Ascending aorta (tissue), 2 donors: ENCODE measurements at regions not wholly inside any gene's neighbourhood (a gene's known extent, or its start where the extent isn't known, plus 50 kb on each side); places are given as distances from the start of the nearest gene placed in this dataset.
"Not testable (repeated sequence)": the region's sequence is repeated elsewhere in the genome, so short reads cannot be mapped to it uniquely, and the experiment has no call there.

ENCODE experiments used
- DNase-seq, 2 donors: peaks; one replicate each; pipeline ENCODE4 v3.0.0-alpha.2; 2019; ENCODE audit warnings: low spot score in 2 of 2
- H3K27ac ChIP-seq, 2 donors: fragments of 200-600 bp; sonication (generic); one replicate each; pipeline ENCODE4 v1.5.1; 2016 to 2017; ENCODE audit warnings: mild to moderate bottlenecking in 1 of 2
- H3K27me3 ChIP-seq: fragments of 200-600 bp; sonication (generic); one replicate; pipeline ENCODE4 v1.5.1; 2017
- H3K36me3 ChIP-seq, 2 donors: fragments of 200-600 bp; sonication (generic); one replicate each; pipeline ENCODE4 v1.5.1; 2016
- H3K4me1 ChIP-seq, 2 donors: fragments of 200-600 bp; sonication (generic); one replicate each; pipeline ENCODE4 v1.5.1; 2016 to 2017; ENCODE audit warnings: mild to moderate bottlenecking in 1 of 2
- H3K4me3 ChIP-seq, 2 donors: fragments of 200-600 bp; sonication (generic); one replicate each; pipeline ENCODE4 v1.5.1; 2016 to 2017; ENCODE audit warnings: mild to moderate bottlenecking in 1 of 2
- H3K9me3 ChIP-seq, 2 donors: fragments of 200-600 bp; sonication (generic); one replicate each; pipeline ENCODE4 v1.5.1; 2016
- CTCF ChIP-seq, 3 experiments: fragments of 200-600 bp in 2 of 3; fragments of 450-650 bp in 1 of 3; sonication (generic) in 2 of 3; IDR thresholded peaks; one replicate each; pipeline ENCODE4 v1.5.1; 2016 to 2019; ENCODE audit warnings: antibody characterized with exemption in 3 of 3, mild to moderate bottlenecking in 1 of 3, moderate library complexity in 1 of 3
- intact Hi-C: fragments of 100-400 bp; cut with DNase I; formaldehyde crosslinking; loops from one replicate; pipeline ENCODE4 v1.15.1; 2023

- H3K9me3 ChIP-seq: peaks cover 0 to 3% of the 10 kb centered on the region in 2 donors
- H3K27me3 ChIP-seq: no peaks in the 10 kb centered on the region
- no peak for DNase-seq
- H3K4me3 ChIP-seq: no peak overlapping the region
- H3K4me1 ChIP-seq: no peaks in the 10 kb centered on the region
- no peak for TF ChIP-seq CTCF (IDR thresholded peaks at IDR 0.05)
- intact Hi-C loops: no loop called here
- no peak overlapping the region for H3K27ac ChIP-seq
- no peaks in the 10 kb centered on the region for H3K36me3 ChIP-seq
These were observed 498.8 kb upstream of the ZNF608 start for GRCh38 chr5:125245216-125245615.

GRCh38 chr5:125249400-125249799 lies 503.0 kb upstream of the ZNF608 start:
- Histone ChIP-seq H3K4me1 (no peaks in the 10 kb centered on the region), H3K36me3 (no peaks in the 10 kb centered on the region), H3K4me3 (no peak overlapping the region), H3K27ac (no peak overlapping the region), H3K27me3 (no peaks in the 10 kb centered on the region), H3K9me3 (peaks cover 0 to 8% of the 10 kb centered on the region in 2 donors)
- TF ChIP-seq CTCF (IDR thresholded peaks at IDR 0.05): no peak
- DNase-seq: no peak
- intact Hi-C loops: no loop called here

- TF ChIP-seq CTCF (IDR thresholded peaks at IDR 0.05): no peak
- H3K27ac ChIP-seq: no peak overlapping the region
- intact Hi-C loops: no loop called here
- H3K36me3 ChIP-seq: no peaks in the 10 kb centered on the region
- peaks cover 0 to 12% of the 10 kb centered on the region in 2 donors for H3K9me3 ChIP-seq
- no peak overlapping the region for H3K4me3 ChIP-seq
- H3K27me3 ChIP-seq: no peaks in the 10 kb centered on the region
- DNase-seq: no peak
- H3K4me1 ChIP-seq: no peaks in the 10 kb centered on the region
These were observed 505.3 kb upstream of the ZNF608 start for GRCh38 chr5:125251703-125252102.

GRCh38 chr5:125253634-125254033 lies 507.2 kb upstream of the ZNF608 start:
- H3K36me3 ChIP-seq, H3K27ac ChIP-seq, H3K4me3 ChIP-seq, DNase-seq, H3K27me3 ChIP-seq, intact Hi-C loops, H3K4me1 ChIP-seq, H3K9me3 ChIP-seq: not testable (repeated sequence)

- H3K27ac ChIP-seq: no peak overlapping the region
- H3K4me3 ChIP-seq: no peak overlapping the region
- no peak for TF ChIP-seq CTCF (IDR thresholded peaks at IDR 0.05)
- H3K9me3 ChIP-seq: peaks cover 0 to 9% of the 10 kb centered on the region in 2 donors
- H3K27me3 ChIP-seq: no peaks in the 10 kb centered on the region
- no peaks in the 10 kb centered on the region for H3K4me1 ChIP-seq
- no peaks in the 10 kb centered on the region for H3K36me3 ChIP-seq
- intact Hi-C loops: no loop called here
- DNase-seq: no peak
These were observed 507.8 kb upstream of the ZNF608 start for GRCh38 chr5:125254267-125254666.

- no peak for DNase-seq
- TF ChIP-seq CTCF (IDR thresholded peaks at IDR 0.05): no peak
- intact Hi-C loops: no loop called here
- Histone ChIP-seq H3K4me1 (no peaks in the 10 kb centered on the region), H3K27ac (no peak overlapping the region), H3K9me3 (peaks cover 0 to 13% of the 10 kb centered on the region in 2 donors), H3K36me3 (no peaks in the 10 kb centered on the region), H3K27me3 (no peaks in the 10 kb centered on the region), H3K4me3 (no peak overlapping the region)
These were observed 509.9 kb upstream of the ZNF608 start for GRCh38 chr5:125256296-125256695.
